IPS-NIHi7 (cell line): ENCODE measurements at regions not wholly inside any gene's neighbourhood (a gene's known extent, or its start where the extent isn't known, plus 50 kb on each side); places are given as distances from the start of the nearest gene placed in this dataset.
A peak's percentile ranks its signal among the peaks of the same experiment; 100 is the strongest.

Experiments
- DNase-seq: peaks from one replicate; pipeline ENCODE4 v3.0.0; 2012; ENCODE audit warnings: mixed read lengths; ENCODE audit errors: extremely low spot score

DNA sequence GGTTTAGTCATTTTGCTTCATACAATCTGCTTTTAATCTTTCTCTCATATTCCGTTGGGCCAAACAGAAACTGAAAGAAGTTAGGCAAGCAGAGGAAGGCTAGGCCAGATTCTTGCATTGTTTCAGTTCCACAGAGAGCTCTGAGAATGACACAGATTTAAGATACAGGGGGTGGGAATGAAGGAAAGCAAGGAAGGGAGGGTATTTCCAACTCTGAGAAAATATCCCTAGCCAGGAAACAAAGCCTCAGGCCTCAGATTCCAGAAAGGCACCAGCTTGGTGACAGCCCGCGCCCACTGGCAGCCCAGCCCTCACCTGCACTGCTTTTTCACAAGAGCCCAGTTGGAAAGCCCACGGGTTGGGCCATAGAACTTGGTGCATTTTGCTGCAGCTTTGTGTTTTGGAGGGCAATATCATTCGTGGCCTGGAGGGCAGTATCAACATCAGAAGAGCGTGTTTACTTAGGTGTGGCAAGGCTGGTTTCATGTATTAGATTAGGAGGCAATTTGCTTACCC lies 63.5 kb downstream of the ENC1 start:
- no peak for DNase-seq

DNA sequence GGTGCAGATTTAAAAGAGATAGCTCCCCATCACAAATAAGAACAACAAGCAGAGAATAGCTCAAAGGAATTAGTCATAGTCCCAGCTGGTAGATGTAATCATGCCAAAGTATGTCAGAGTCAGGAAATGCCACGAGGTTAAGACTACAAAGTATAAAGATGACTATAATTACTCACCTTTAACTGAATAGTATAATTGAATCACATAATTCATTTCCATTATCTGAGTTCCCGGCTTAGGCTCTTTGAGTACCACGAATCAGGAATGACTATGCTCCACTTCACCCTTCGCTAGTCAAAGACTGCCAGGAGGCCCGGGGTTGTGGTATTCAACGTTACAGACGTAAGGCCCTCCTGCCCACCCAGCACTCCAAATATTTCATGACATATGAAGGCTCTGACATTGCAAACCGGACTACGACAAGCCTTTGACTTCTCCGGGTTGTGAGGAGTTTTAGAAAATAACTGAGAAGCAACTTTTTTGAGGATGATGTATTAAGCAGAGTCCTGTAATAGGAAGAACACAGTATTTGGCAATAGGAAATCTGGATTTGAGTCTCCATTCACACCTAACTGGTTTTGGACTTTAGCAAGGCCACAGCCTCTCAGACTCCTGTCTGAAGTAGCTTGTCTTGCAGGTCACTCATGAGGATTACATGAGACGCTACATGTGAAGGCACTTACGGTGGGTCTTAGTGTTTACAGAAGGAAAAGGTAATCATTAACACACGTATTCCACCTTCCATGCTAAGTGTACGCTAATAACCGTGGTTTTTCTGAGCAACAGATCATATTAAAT lies 64.6 kb downstream of the ENC1 start:
- DNase-seq: no peak

DNA sequence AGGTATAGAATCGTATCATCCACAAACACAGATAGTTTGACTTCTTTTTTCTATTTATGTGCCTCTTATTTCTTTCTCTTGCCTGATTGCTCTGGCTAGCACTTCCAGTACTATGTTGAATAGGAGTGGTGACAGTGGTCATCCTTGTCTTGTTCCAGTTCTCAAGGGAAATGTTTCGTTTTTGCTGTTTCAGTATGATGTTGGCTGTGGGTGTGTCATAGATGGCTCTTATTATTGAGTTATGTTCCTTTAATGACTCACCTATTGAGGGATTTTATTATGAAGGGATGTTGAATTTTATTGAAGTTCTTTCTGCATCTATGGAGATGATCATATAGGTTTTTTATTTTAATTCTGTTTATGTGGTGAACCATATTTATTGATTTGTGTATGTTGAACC lies 70.3 kb downstream of the ENC1 start:
- DNase-seq: no peak

DNA sequence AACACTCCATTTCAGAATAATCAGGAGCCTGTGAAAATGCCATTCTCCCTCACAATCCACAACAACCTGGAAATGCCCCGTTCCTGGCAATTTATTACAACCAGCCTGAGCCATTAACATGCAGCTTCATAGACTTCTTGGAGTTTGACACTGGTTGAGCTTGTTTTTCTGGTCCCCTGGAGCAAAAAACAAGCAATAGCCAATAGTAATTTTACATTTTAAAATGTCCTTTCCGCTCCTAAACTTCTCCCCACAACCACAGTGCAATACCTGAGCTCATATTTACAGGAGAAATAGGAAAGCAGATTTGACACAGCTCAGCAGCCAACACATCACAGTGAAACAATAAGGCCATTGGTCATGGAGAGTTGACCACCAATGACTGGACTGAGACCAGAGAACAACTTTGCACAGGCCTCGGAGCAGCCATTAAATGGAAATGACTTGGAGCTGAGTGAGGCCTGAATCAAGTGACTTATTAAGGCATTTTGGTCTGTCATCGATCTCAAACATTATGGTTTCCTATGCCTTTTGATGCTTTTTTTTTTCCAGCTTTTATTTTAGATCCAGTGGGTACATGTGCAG lies 73.0 kb downstream of the ENC1 start:
- no peak for DNase-seq

DNA sequence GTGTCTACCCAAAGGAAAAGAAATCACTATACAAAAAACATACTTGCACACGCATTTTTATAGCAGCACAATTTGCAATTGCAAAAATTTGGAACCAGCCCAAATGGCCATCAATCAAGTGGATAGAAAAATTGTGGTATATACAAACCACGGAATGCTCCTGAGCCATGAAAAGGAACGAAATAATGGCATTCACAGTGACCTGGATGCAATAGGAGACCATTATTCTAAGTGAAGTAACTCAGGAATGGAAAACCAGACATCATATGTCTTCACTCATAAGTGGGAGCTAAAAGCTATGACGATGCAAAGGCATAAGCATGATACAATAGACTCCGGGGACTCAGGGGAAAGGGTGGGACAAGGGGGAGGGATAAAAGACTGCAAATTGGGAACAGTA lies 78.4 kb downstream of the ENC1 start:
- no peak for DNase-seq

DNA sequence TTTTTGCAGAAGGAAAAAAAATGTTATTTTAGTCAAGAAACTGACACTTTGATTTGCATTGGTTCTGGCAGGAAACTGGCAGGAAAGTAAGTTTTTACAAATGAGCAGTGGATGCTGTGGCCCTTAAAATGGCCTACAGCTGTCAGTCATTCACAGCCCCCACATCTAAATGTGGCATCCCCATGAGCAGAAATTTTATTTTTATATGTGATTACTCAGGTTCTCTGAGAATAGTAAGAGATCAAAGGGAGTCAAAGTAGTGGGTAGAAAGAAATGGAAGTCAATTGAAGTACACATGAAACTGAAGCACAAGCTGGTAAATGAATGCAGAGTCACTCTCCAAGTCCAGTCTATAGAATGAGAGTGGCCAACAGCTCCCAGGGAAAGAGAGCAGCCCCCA lies 80.3 kb downstream of the ENC1 start:
- DNase-seq: no peak

DNA sequence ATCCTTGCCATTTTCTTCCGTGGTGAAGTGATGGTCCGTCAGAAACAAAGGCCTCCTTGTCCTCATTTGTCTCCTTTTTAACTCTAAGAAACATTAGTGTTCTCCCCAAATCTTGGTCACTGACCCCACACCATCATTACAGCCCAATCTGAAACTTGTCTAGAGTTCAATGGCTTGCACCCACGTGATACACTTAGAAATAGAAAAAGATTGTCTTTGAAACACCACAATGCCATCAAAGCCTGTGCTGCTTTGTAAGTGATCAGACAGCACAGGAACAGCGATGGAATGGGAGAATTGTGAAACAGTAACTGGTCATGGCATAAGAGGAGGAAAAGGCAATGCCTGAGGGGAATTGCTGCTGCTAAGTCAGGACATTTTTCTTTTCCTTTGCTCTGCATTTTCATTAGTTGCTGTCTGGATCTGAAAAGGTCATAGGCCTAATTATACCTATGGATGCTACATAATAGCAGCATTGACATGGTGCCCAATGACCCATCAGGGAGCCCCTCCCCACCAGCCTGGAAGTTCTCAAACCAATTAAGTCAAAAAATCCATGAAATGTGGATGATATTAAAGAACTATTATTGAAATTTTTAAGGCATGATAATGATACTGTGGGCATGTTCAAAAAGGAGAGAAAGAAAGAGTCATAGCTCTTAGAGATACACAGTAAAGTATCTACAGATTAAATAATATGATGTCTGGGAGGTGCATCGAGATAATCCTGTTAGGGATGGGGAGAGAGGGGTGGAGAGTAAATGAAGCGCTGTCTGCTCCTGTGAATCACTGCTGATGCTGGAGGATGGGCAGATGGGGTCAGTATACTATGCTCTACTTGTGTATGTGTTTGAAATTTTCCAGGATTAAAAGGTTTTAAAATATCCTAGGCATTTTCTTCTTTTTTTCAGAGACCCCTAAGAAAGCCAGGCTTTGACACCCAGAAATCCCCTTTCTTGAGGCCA lies 83.6 kb downstream of the ENC1 start:
- DNase-seq: no peak

DNA sequence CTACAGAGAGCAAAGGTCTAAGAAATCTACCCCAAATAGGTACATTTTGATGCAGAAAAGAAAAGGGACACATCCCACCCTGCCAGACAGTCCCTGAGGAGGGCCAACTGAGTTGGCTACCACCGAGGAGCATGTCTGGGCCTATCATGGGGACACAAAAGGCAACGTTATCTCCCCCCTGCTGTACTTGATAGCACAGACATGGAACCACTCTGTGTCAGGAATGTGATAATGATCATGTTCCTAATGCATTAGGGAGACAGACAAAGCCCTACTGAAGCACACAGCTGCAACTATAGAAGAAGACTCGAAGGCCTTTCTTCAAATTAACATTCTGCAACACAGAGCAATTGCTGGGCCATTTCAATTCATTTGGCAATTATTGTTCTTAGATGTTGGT lies 84.5 kb downstream of the ENC1 start:
- no peak for DNase-seq

DNA sequence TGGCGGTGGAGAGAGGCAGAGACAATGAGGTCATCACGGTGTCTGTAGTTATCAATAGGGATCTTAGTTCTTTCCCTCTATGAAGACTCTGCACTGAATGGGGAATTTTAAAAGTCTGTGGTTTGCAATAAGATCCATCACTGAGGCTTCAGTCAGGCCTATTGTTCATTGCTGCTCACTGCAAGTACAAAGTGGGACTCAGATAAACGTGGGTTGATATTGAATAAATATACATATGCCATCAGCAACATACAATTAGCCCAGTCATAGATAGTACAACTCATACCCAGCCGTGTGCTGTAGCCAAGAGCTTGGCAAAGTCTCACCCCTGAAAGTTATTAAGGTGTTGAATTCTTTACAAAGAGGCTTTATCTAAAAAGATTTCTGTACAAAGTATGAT lies 88.4 kb downstream of the ENC1 start:
- DNase-seq: no peak

DNA sequence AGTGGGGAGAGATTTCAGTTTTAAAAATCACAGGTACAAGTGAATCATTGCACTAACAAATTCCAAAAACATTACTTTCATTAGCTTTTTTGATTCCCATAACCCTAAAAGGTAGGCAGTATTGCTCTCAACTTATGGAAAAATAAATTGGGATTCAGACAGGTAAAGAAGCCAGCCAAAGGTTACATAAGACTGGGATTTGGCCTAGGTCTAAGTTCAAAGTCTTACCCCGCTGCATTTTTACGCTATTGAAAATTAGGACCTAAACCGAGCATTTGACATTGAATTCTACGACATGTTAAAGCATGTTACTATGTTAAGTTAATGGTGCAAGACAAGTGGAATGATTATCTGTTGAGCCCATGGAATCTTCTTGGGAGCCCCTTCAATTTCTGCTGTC lies 89.6 kb downstream of the ENC1 start:
- no peak for DNase-seq

DNA sequence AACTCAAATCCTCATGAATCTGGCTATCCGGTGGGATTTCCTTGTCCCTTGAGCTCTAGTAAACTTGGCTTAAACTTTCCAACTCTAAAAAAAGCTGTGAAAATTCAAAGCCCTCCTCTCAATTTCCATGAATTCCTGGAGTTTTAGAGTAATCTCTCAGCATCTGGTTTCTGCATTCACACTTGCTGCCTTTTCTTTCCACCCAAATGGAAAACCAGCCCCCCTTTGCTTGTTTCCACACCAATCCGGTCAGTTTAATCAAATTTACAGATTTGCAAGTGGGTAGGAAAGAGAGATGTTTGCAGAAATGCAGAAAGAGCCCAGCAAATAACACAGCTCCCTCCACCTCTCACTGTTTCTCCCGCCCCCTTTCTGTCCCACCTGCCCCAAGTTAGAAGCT lies 91.1 kb downstream of the ENC1 start:
- no peak for DNase-seq

DNA sequence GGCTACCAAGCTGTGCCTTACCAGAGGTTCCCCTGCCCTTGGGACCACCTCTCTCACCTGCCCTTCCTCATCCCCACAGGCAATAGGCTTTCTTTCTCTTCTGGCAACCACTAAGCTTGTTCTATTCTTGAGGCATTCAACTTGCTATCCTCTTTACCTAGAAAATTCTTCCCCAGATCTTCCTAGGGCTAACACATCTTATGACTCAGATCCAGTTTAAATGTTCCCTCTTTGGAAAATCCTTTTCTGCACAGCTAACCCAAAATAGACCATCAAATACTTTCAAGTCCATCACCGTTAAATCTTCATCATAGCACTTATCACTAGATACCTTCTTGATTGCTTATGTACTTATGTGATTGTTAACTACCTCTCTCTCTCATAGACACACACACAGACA lies 93.7 kb downstream of the ENC1 start:
- DNase-seq: no peak

DNA sequence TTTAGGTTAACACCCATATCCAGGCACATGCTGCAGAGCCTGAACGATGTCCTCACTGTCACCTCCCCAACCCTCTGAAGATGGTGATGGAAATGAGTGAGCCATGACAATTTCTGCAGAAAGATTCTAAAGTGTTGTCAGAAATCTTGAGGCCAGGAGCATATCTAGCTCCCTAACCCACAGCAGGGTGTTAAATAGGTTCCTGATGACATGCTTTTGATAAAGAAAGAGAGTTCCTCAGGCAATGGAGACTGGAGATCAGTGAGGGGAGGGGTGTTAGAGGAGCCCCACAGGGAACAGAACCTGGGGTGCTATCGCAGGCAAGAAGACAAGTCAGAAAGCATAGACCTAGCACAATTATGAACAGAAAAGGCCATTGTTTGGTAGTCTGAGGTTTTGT lies 95.7 kb downstream of the ENC1 start:
- no peak for DNase-seq

DNA sequence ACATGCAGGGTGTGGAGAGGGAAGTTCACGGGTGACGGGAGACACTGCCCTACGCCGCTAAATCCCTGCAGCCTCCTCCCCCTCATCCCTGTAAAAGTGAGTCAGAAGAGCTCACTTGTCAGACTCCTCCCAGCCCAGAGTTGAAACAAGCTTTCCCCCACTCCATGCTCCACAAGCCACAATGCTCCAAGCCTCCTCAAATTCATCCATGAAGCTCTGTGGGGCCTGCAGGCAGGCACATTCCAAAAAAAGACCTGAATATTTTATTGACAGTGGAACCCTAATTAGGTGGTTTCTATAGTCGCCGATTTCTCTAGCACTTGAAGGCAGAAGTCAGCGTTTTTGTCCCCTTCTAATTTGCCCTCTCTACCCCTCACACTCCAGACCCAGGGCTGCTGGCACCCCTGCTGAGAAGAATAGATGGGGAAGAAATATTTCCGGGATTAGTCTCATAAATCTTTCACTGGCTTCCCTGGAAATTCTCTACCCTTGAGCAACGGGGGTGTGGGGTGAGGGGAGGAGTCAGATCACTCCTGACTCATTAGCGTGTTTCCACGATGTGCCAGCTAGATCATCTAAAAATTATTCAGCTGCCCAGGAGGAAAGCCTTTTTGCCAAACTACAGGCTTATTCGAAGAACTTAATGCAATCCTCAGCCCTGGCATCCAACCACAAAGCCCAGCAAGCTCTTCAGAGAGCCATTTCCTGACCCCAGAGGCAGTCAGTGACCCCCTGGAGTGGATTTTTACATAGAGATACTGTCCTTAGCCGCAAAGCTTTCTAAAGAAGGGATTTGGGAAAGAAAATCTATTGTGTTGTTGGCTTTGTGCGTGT lies 97.1 kb downstream of the ENC1 start:
- peak; percentile 65 for DNase-seq

DNA sequence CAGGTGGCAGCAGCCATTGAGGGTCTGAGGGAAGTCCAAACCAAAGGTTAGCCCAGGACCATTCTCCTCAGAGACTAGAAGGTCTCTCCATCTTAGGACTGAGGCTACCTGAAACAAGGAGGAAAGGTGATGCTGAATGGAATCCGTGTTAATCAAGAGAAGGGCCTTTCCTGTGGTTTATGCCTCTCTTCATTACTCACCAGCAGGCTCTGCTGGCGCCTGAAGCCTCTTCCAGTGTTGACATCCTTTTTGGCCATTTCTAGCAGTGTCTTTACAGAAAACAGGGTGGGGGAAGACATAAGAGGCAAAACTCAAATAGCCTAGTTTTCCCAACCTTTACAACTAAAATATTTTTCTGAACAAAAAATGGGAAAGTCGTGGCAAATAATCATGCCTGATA lies 98.0 kb downstream of the ENC1 start:
- DNase-seq: peak; percentile 30

DNA sequence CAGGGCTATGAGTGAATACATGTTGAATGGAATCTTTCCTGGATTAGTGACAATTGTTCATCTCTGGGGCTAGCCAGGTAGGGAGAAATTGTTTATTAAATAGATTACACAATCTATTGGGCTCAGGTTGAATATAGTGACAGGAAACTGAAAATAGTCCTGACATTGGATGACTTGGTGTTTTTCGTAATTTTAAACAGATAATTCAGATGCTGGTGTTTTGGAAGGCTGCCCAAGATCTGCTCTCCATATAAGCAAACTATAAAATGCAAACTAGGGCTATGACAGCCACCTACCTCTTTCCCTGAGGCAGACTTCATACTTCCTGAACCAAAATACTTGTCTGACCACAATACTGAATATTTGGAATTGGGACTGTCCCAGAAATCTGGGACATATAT lies 99.1 kb downstream of the ENC1 start:
- no peak for DNase-seq

DNA sequence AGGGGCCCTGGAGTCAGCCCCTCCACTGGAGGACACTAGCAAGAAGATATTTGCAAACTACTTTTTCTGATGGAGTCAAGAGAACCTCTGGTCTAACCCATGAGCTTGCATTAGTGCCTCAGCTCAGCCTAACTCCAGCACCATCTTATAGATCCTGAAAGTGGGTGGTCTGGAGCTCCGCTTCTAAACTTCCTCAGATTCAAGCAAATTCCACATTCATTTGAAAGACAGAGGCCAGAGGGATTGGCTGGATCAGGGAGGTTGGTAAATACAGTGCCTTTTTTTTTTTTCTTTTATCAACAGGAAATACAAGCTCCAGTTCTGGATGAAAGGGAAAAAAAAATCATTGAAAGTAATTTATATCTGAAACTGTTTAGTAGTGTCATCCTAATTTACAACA lies 99.9 kb downstream of the ENC1 start:
- peak; percentile 48 for DNase-seq

DNA sequence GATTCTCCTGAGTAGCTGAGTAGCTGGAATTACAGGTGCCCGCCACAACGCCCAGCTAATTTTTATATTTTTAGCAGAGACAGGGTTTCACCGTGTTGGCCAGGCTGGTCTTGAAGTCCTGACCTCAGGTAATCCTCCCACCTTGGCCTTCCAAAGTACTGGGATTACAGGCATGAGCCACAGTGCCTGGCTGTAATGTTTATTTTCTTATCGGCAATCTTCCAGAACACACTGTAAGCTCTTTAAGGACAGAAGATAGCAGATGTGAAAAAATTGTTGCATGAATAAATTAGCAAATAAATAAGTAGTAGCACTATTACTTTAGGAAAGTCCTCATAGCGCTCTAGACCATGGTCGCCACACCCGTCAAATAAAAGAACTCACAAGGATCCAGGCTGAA lies 100.5 kb downstream of the ENC1 start:
- DNase-seq: no peak

DNA sequence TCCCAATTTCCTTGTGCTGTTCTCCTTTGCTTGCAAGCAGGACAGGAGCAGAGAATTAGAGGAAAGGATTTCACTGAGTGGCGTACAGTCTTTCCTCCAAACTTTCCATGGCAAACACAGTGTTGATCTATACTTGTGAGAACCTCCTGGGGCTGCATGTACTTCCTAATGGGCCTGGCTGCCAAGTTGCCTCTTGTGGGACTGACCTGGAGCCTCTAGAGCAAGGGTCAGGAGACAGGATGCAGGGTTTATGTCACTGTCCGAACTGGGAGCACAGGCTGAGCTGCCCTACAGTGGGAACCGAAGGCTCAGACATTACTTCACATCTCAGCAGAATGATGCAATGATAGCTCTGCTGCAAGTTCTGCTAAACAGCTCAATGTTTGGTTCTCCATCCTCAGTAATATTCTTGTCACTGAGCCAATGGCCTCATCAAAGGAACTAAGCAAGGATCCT lies 102.3 kb downstream of the ENC1 start:
- no peak for DNase-seq

DNA sequence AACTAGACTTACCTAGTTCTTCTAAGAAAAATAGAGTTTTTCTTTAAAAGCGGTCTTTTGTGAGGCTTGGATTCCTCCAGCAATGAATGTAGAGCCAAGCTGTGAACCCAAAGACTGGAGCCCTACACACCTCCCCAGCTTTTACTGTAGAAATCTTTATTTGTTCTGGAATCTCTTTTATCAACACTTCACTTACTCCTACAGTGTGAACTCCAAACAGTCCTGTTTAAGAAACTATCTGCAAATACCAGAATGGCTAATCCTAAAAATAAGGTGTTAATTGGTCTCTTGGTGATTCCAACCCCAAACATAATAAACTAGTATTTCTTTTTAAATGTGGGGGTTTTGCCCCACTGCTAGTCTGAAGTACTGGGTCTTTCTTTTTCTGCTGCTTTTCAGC lies 103.9 kb downstream of the ENC1 start:
- DNase-seq: no peak

DNA sequence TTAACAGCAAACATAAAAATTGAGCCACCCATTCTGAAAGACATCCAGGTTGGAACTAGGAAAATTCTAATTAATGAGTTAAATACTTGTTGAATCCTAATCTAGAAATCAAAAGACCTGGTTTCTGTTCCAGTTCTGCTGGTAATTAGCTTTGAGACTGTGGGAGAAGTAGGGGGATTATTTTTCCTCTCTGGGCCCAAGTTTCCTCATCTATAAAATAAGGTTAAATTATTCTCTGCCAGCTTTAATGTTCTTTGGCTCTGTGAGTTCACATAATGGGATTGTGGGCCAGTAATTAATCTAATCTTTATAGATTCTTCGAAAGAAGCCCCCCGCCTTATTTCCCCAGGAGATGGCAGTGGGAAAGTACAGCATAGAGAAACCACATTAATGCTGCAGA lies 104.6 kb downstream of the ENC1 start:
- DNase-seq: no peak
